Sigmoid colon (tissue), 4 donors: ENCODE measurements at regions not wholly inside any gene's neighbourhood (a gene's known extent, or its start where the extent isn't known, plus 50 kb on each side); places are given as distances from the start of the nearest gene placed in this dataset.

Source experiments
- CTCF ChIP-seq, 4 experiments: fragments of 450-650 bp in 3 of 4; fragments of 200-600 bp in 1 of 4; IDR thresholded peaks; one replicate each; pipeline ENCODE4 v1.5.1; 2016 to 2019; ENCODE audit warnings: antibody characterized with exemption in 4 of 4, mild to moderate bottlenecking in 3 of 4, moderate library complexity in 2 of 4
- EP300 ChIP-seq, 4 donors: sonication (generic); formaldehyde crosslinking; IDR thresholded peaks; one replicate each; pipeline ENCODE4 v1.6.1; 2017; ENCODE audit warnings: antibody characterized with exemption in 4 of 4
- POLR2A ChIP-seq, 2 donors: fragments of 450-650 bp; IDR thresholded peaks; one replicate each; pipeline ENCODE4 v1.6.1; 2016; ENCODE audit warnings: antibody characterized with exemption in 2 of 2, mild to moderate bottlenecking in 2 of 2, moderate library complexity in 2 of 2
- POLR2AphosphoS5 ChIP-seq, 4 donors: sonication (generic); formaldehyde crosslinking; IDR thresholded peaks; one replicate each; pipeline ENCODE4 v1.6.1; 2017; ENCODE audit warnings: antibody characterized with exemption in 4 of 4

DNA sequence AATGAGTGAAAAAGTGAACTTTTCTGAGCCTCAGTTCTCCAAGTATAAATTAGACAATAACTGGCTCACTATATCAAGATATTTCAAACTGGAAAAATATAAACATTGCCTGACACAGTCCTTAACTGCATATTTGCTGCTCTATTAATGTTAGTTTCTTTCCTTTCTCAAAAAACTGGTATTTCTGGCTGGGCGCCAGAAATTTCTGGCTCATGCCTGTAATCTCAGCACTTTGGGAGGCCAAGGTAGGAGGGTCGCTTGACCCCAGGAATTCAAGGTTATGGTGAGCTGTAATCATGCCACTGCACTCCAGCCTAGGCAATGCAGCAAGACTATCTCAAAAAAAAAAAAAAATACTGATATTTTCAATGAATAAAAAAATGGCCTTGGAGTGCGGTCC, 227.0 kb downstream of the MAGEB17 start:
- TF ChIP-seq CTCF (IDR thresholded peaks at IDR 0.05) (no peak), POLR2AphosphoS5 (IDR thresholded peaks at IDR 0.05) (no peak), POLR2A (IDR thresholded peaks at IDR 0.05) (no peak), EP300 (IDR thresholded peaks at IDR 0.05) (no peak)
